ENCODE measurements at regions not wholly inside any gene's neighbourhood (a gene's known extent, or its start where the extent isn't known, plus 50 kb on each side); places are given as distances from the start of the nearest gene placed in this dataset.

- H3K27ac ChIP-seq, result no peak overlapping the region
- TF ChIP-seq CTCF (conservative IDR thresholded peaks at IDR 0.05) (no peak), ZFX (IDR thresholded peaks at IDR 0.05) (no peak)
Observed at GRCh38 chr1:8078176-8078671, 52.1 kb upstream of the ERRFI1 start.

GRCh38 chr1:8077602-8078001, 51.5 kb upstream of the ERRFI1 start:
- H3K27ac ChIP-seq, result peak overlapping the region; percentile 8; the same call in 1 of the 2 replicates
- TF ChIP-seq ZFX (IDR thresholded peaks at IDR 0.05) (no peak), CTCF (conservative IDR thresholded peaks at IDR 0.05) (no peak)

GRCh38 chr1:8077120-8077573, 51.0 kb upstream of the ERRFI1 start:
- TF ChIP-seq CTCF (conservative IDR thresholded peaks at IDR 0.05) (no peak), ZFX (IDR thresholded peaks at IDR 0.05) (no peak)
- peak overlapping the region; percentile 8; the same call in 1 of the 2 replicates for H3K27ac ChIP-seq

- H3K27ac ChIP-seq, result peak overlapping the region; percentile 8; the same call in 1 of the 2 replicates
- TF ChIP-seq CTCF (conservative IDR thresholded peaks at IDR 0.05) (no peak), ZFX (IDR thresholded peaks at IDR 0.05) (no peak)
Observed at GRCh38 chr1:8076176-8076575, 50.1 kb upstream of the ERRFI1 start.
